ENCODE measurements at regions not wholly inside any gene's neighbourhood (a gene's known extent, or its start where the extent isn't known, plus 50 kb on each side); places are given as distances from the start of the nearest gene placed in this dataset.

GRCh38 chr7:47710201-47710935 lies 128.5 kb upstream of the TNS3 start:
- Mint-ChIP-seq H3K4me1 (peaks cover 23% of the 10 kb centered on the region), H3K27ac (peak overlapping the region; percentile 11), H3K9me3 (ENCODE audit: insufficient read depth) (no peaks in the 10 kb centered on the region), H3K27me3 (no peaks in the 10 kb centered on the region), H3K4me3 (no peak overlapping the region)
- peaks cover 0 to 3% (median 0%) of the 10 kb centered on the region in 3 donors for H3K9me3 ChIP-seq (ENCODE audit: control extremely low read depth in 1 of 3, control insufficient read depth in 2 of 3, insufficient read depth in 1 of 3, low read length in 2 of 3)
- H4K20me1 ChIP-seq (ENCODE audit: control insufficient read depth, insufficient read depth, low read length, poor library complexity, severe bottlenecking) = no peaks in the 10 kb centered on the region
- TF ChIP-seq EZH2 (IDR thresholded peaks at IDR 0.05; ENCODE audit: borderline replicate concordance, insufficient read depth, low read depth, low read length, poor library complexity, severe bottlenecking) (no peak), CTCF (IDR thresholded peaks at IDR 0.05) (no peak)
- POLR2A ChIA-PET = no interaction called here
- no peaks in the 10 kb centered on the region for H3K79me2 ChIP-seq (ENCODE audit: control insufficient read depth, insufficient read depth, low read length)
- H3K4me2 ChIP-seq (replicated peaks; ENCODE audit: low read depth, low read length, poor library complexity, severe bottlenecking) = no peak overlapping the region
- ATAC-seq (ENCODE audit: low read depth) (no peak), DNase-seq (no peak)
- no peak overlapping the region for H2AFZ ChIP-seq (ENCODE audit: insufficient read depth, low read depth, low read length, poor library complexity, severe bottlenecking)
- no peak overlapping the region for H3K27ac ChIP-seq (ENCODE audit: low read length in 2 of 2)
- no peaks in the 10 kb centered on the region for H3K27me3 ChIP-seq (replicated peaks in 1 of 4; ENCODE audit: control extremely low read depth in 1 of 4, control insufficient read depth in 3 of 4, insufficient read depth in 4 of 4, low read length in 3 of 4)
- no peak overlapping the region for H3K9ac ChIP-seq (ENCODE audit: low read length)
- H3K36me3 ChIP-seq (replicated peaks in 1 of 2; ENCODE audit: control extremely low read depth in 1 of 2, control insufficient read depth in 1 of 2, extremely low read depth in 1 of 2, insufficient read depth in 2 of 2, low read length in 1 of 2) = no peaks in the 10 kb centered on the region
- intact Hi-C loops (cut with micrococcal nuclease) = no loop called here
- CTCF ChIA-PET = interaction anchor here (1.7 kb wide), 1 partner anchor 109 kb away, joined by 4 read pairs; no protein-coding TSS in a partner anchor
- no peak overlapping the region for H3K4me3 ChIP-seq (ENCODE audit: control extremely low read depth in 1 of 5, extremely low read depth in 1 of 5, insufficient read depth in 1 of 5, low read depth in 2 of 5, low read length in 4 of 5)
- H3K4me1 ChIP-seq (ENCODE audit: control insufficient read depth in 2 of 2, insufficient read depth in 2 of 2, low read length in 2 of 2) = peaks cover 19 to 23% of the 10 kb centered on the region in 2 donors
- WGBS (ENCODE audit: insufficient coverage) = 94% methylated on average over 12 of the region's 15 CpGs

GRCh38 chr7:47709451-47709850 lies 127.5 kb upstream of the TNS3 start:
- Mint-ChIP-seq H3K4me1 (peaks cover 14% of the 10 kb centered on the region), H3K9me3 (ENCODE audit: insufficient read depth) (no peaks in the 10 kb centered on the region), H3K27me3 (no peaks in the 10 kb centered on the region), H3K27ac (no peak overlapping the region), H3K4me3 (no peak overlapping the region)
- Histone ChIP-seq H3K9ac (ENCODE audit: low read length) (no peak overlapping the region), H3K27ac (ENCODE audit: low read length in 2 of 2) (no peak overlapping the region), H3K4me1 (ENCODE audit: control insufficient read depth in 2 of 2, insufficient read depth in 2 of 2, low read length in 2 of 2) (peaks cover 10 to 14% of the 10 kb centered on the region in 2 donors), H3K27me3 (replicated peaks in 1 of 4; ENCODE audit: control extremely low read depth in 1 of 4, control insufficient read depth in 3 of 4, insufficient read depth in 4 of 4, low read length in 3 of 4) (no peaks in the 10 kb centered on the region), H4K20me1 (ENCODE audit: control insufficient read depth, insufficient read depth, low read length, poor library complexity, severe bottlenecking) (no peaks in the 10 kb centered on the region), H3K4me2 (replicated peaks; ENCODE audit: low read depth, low read length, poor library complexity, severe bottlenecking) (no peak overlapping the region), H3K79me2 (ENCODE audit: control insufficient read depth, insufficient read depth, low read length) (no peaks in the 10 kb centered on the region), H3K4me3 (ENCODE audit: control extremely low read depth in 1 of 5, extremely low read depth in 1 of 5, insufficient read depth in 1 of 5, low read depth in 2 of 5, low read length in 4 of 5) (no peak overlapping the region), H2AFZ (ENCODE audit: insufficient read depth, low read depth, low read length, poor library complexity, severe bottlenecking) (no peak overlapping the region), H3K9me3 (ENCODE audit: control extremely low read depth in 1 of 3, control insufficient read depth in 2 of 3, insufficient read depth in 1 of 3, low read length in 2 of 3) (peaks cover 0 to 3% (median 0%) of the 10 kb centered on the region in 3 donors), H3K36me3 (replicated peaks in 1 of 2; ENCODE audit: control extremely low read depth in 1 of 2, control insufficient read depth in 1 of 2, extremely low read depth in 1 of 2, insufficient read depth in 2 of 2, low read length in 1 of 2) (no peaks in the 10 kb centered on the region)
- DNase-seq (no peak), ATAC-seq (ENCODE audit: low read depth) (no peak)
- intact Hi-C loops (cut with micrococcal nuclease) = no loop called here
- CTCF ChIA-PET = interaction anchor here (1.1 to 1.7 kb wide), 3 partner anchors 11 to 110 kb away, joined by 3 to 4 read pairs (median 3); no protein-coding TSS in a partner anchor
- no peak for TF ChIP-seq EZH2 (IDR thresholded peaks at IDR 0.05; ENCODE audit: borderline replicate concordance, insufficient read depth, low read depth, low read length, poor library complexity, severe bottlenecking)
- no peak for TF ChIP-seq CTCF (IDR thresholded peaks at IDR 0.05)
- POLR2A ChIA-PET = no interaction called here
- WGBS (ENCODE audit: insufficient coverage) = 100% methylated on average over 6 of the region's 6 CpGs
